Parathyroid adenoma (tissue), 2 donors: ENCODE measurements at regions not wholly inside any gene's neighbourhood (a gene's known extent, or its start where the extent isn't known, plus 50 kb on each side); places are given as distances from the start of the nearest gene placed in this dataset.

ENCODE experiments used
- H2AFZ ChIP-seq: fragments of 300-600 bp; sonication (generic); one replicate; pipeline ENCODE4 v1.7.0; 2017; ENCODE audit warnings: antibody characterized with exemption, mild to moderate bottlenecking
- H3K27ac ChIP-seq: fragments of 300-600 bp; sonication (generic); one replicate; pipeline ENCODE4 v1.7.0; 2017
- H3K27me3 ChIP-seq: fragments of 300-600 bp; sonication (generic); one replicate; pipeline ENCODE4 v1.7.0; 2017; ENCODE audit warnings: low read length; ENCODE audit not compliant: control insufficient read depth, insufficient read depth
- H3K36me3 ChIP-seq: fragments of 300-600 bp; sonication (generic); one replicate; pipeline ENCODE4 v1.7.0; 2017; ENCODE audit warnings: low read length; ENCODE audit not compliant: control insufficient read depth, insufficient read depth
- H3K4me1 ChIP-seq: fragments of 300-600 bp; sonication (generic); one replicate; pipeline ENCODE4 v1.7.0; 2017; ENCODE audit warnings: control low read depth
- H3K4me2 ChIP-seq: fragments of 300-600 bp; sonication (generic); one replicate; pipeline ENCODE4 v1.7.0; 2017; ENCODE audit warnings: low read length
- H3K4me3 ChIP-seq: fragments of 300-600 bp; sonication (generic); one replicate; pipeline ENCODE4 v1.7.0; 2017; ENCODE audit warnings: low read depth, low read length
- H3K79me2 ChIP-seq: fragments of 300-600 bp; sonication (generic); one replicate; pipeline ENCODE4 v1.7.0; 2017; ENCODE audit warnings: control low read depth
- H3K9ac ChIP-seq: fragments of 300-600 bp; sonication (generic); one replicate; pipeline ENCODE4 v1.7.0; 2017; ENCODE audit warnings: mild to moderate bottlenecking
- H3K9me3 ChIP-seq: fragments of 300-600 bp; sonication (generic); one replicate; pipeline ENCODE4 v1.7.0; 2017; ENCODE audit warnings: low read length; ENCODE audit not compliant: control insufficient read depth
- CTCF ChIP-seq: fragments of 300-600 bp; sonication (generic); IDR thresholded peaks from one replicate; pipeline ENCODE4 v1.7.0; 2017; ENCODE audit warnings: antibody characterized with exemption, mild to moderate bottlenecking
- donor health status: primary hyperparathyroidism.

GRCh38 chr18:4511166-4511565, 56.1 kb upstream of the DLGAP1 start:
- no peaks in the 10 kb centered on the region for H3K27me3 ChIP-seq
- H2AFZ ChIP-seq = no peak overlapping the region
- no peak for TF ChIP-seq CTCF
- no peaks in the 10 kb centered on the region for H3K9me3 ChIP-seq
- no peaks in the 10 kb centered on the region for H3K79me2 ChIP-seq
- H3K27ac ChIP-seq = no peak overlapping the region
- H3K4me2 ChIP-seq = no peak overlapping the region
- no peak overlapping the region for H3K4me3 ChIP-seq
- H3K9ac ChIP-seq = no peak overlapping the region
- H3K4me1 ChIP-seq = no peaks in the 10 kb centered on the region
- H3K36me3 ChIP-seq = no peaks in the 10 kb centered on the region

- no peak overlapping the region for H3K27ac ChIP-seq
- no peak overlapping the region for H3K4me3 ChIP-seq
- H3K9ac ChIP-seq = no peak overlapping the region
- no peaks in the 10 kb centered on the region for H3K36me3 ChIP-seq
- no peaks in the 10 kb centered on the region for H3K9me3 ChIP-seq
- H2AFZ ChIP-seq = no peak overlapping the region
- no peak overlapping the region for H3K4me2 ChIP-seq
- H3K4me1 ChIP-seq = no peaks in the 10 kb centered on the region
- H3K79me2 ChIP-seq = no peaks in the 10 kb centered on the region
- no peaks in the 10 kb centered on the region for H3K27me3 ChIP-seq
- no peak for TF ChIP-seq CTCF
These were observed 55.6 kb upstream of the DLGAP1 start for GRCh38 chr18:4510711-4511110.

- Histone ChIP-seq H3K36me3 (no peaks in the 10 kb centered on the region), H3K9me3 (no peaks in the 10 kb centered on the region), H3K4me3 (no peak overlapping the region), H3K4me1 (no peaks in the 10 kb centered on the region), H3K27me3 (no peaks in the 10 kb centered on the region), H3K79me2 (no peaks in the 10 kb centered on the region), H3K9ac (no peak overlapping the region), H2AFZ (no peak overlapping the region), H3K27ac (no peak overlapping the region), H3K4me2 (no peak overlapping the region)
- no peak for TF ChIP-seq CTCF
These were observed 55.1 kb upstream of the DLGAP1 start for GRCh38 chr18:4510160-4510559.
